ENCODE measurements at regions not wholly inside any gene's neighbourhood (a gene's known extent, or its start where the extent isn't known, plus 50 kb on each side); places are given as distances from the start of the nearest gene placed in this dataset.

- no peak for TF ChIP-seq POLR2A (IDR thresholded peaks at IDR 0.05)
- TF ChIP-seq, protein P1, sequence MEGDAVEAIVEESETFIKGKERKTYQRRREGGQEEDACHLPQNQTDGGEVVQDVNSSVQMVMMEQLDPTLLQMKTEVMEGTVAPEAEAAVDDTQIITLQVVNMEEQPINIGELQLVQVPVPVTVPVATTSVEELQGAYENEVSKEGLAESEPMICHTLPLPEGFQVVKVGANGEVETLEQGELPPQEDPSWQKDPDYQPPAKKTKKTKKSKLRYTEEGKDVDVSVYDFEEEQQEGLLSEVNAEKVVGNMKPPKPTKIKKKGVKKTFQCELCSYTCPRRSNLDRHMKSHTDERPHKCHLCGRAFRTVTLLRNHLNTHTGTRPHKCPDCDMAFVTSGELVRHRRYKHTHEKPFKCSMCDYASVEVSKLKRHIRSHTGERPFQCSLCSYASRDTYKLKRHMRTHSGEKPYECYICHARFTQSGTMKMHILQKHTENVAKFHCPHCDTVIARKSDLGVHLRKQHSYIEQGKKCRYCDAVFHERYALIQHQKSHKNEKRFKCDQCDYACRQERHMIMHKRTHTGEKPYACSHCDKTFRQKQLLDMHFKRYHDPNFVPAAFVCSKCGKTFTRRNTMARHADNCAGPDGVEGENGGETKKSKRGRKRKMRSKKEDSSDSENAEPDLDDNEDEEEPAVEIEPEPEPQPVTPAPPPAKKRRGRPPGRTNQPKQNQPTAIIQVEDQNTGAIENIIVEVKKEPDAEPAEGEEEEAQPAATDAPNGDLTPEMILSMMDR (IDR thresholded peaks at IDR 0.05), result no peak
These were observed 131.3 kb upstream of the FMN2 start for GRCh38 chr1:239960366-239960765.
